PC-3 (cell line): ENCODE measurements at regions not wholly inside any gene's neighbourhood (a gene's known extent, or its start where the extent isn't known, plus 50 kb on each side); places are given as distances from the start of the nearest gene placed in this dataset.

Source experiments
- ATAC-seq: fragments of 200-7000 bp; cut with Tn5 transposase; 2 replicates; pipeline ENCODE4 v1.9.1; 2020; ENCODE audit warnings: mild to moderate bottlenecking, moderate library complexity
- BruUV-seq: library from RNA; stranded (reverse); fragments of 400-500 nt; replicated peaks from 2 replicates; lab custom pipeline; 2021; lab: Mats Ljungman, UMichigan
- CTCF ChIA-PET: fragments of 300-600 bp; sonication (Branson Sonifier 250); formaldehyde crosslinking; loops from one replicate; lab custom pipeline; 2022; ENCODE audit warnings: antibody characterized with exemption; lab: Charles Lee
- POLR2A ChIA-PET: fragments of 300-600 bp; sonication (Branson Sonifier 250); formaldehyde crosslinking; loops from one replicate; lab custom pipeline; 2022; ENCODE audit warnings: antibody characterized with exemption; ENCODE audit not compliant: unreplicated experiment; lab: Charles Lee
- DNase-seq: peaks from one replicate; pipeline ENCODE4 v3.0.0-alpha.2; 2015
- H2AFZ ChIP-seq: fragments of 300-600 bp; sonication (generic); 2 replicates; pipeline ENCODE4 v1.6.0; 2016; ENCODE audit warnings: antibody characterized with exemption, low read length
- H3F3A ChIP-seq: fragments of 300-600 bp; sonication (generic); one replicate; pipeline ENCODE4 v1.6.0; 2017; ENCODE audit warnings: antibody characterized with exemption, low read length, control low read depth, mild to moderate bottlenecking; ENCODE audit not compliant: unreplicated experiment
- H3K27ac ChIP-seq: fragments of 300-600 bp; sonication (generic); 2 replicates; pipeline ENCODE4 v1.5.1; 2016; ENCODE audit warnings: mild to moderate bottlenecking, low read length
- H3K27me3 ChIP-seq: fragments of 300-600 bp; sonication (generic); 2 replicates; pipeline ENCODE4 v1.6.1; 2016; ENCODE audit warnings: low read length, mixed read lengths
- H3K36me3 ChIP-seq: fragments of 300-600 bp; sonication (generic); 2 replicates; pipeline ENCODE4 v1.6.1; 2016; ENCODE audit warnings: low read depth, mixed run types, low read length, mixed read lengths
- H3K4me1 ChIP-seq: fragments of 300-600 bp; sonication (generic); 2 replicates; pipeline ENCODE4 v1.5.1; 2016; ENCODE audit warnings: low read length; ENCODE audit not compliant: insufficient read depth
- H3K4me2 ChIP-seq: fragments of 300-600 bp; sonication (generic); 2 replicates; pipeline ENCODE4 v1.6.0; 2016; ENCODE audit warnings: low read length
- H3K4me3 ChIP-seq: fragments of 300-600 bp; sonication (generic); 2 replicates; pipeline ENCODE4 v1.5.1; 2016; ENCODE audit warnings: mild to moderate bottlenecking, low read length, mixed read lengths
- H3K79me2 ChIP-seq: fragments of 300-600 bp; sonication (generic); 2 replicates; pipeline ENCODE4 v1.6.1; 2017; ENCODE audit warnings: low read length, mixed read lengths
- H3K9ac ChIP-seq: fragments of 300-600 bp; sonication (generic); 2 replicates; pipeline ENCODE4 v1.6.0; 2016; ENCODE audit warnings: mild to moderate bottlenecking, low read length
- H3K9me2 ChIP-seq: fragments of 300-600 bp; sonication (generic); replicated peaks from 2 replicates; pipeline ENCODE4 v1.6.1; 2016; ENCODE audit warnings: mixed run types, low read length, mixed read lengths
- H3K9me3 ChIP-seq: fragments of 300-600 bp; sonication (generic); 2 replicates; pipeline ENCODE4 v1.6.1; 2016; ENCODE audit warnings: low read length, mixed read lengths
- H4K20me1 ChIP-seq: fragments of 300-600 bp; sonication (generic); 2 replicates; pipeline ENCODE4 v1.6.1; 2016; ENCODE audit warnings: low read length, mixed read lengths
- CTCF ChIP-seq: fragments of 300-600 bp; sonication (generic); conservative IDR thresholded peaks from 2 replicates; pipeline ENCODE4 v1.5.1; 2017; ENCODE audit warnings: antibody characterized with exemption, low read depth, mild to moderate bottlenecking, low read length
- EZH2 ChIP-seq: fragments of 300-600 bp; sonication (generic); IDR thresholded peaks from one replicate; pipeline ENCODE4 v1.6.1; 2017; ENCODE audit warnings: antibody characterized with exemption, mild to moderate bottlenecking, low read length; ENCODE audit not compliant: unreplicated experiment
- EZH2phosphoT487 ChIP-seq: fragments of 300-600 bp; sonication (generic); IDR thresholded peaks from 2 replicates; pipeline ENCODE4 v1.6.1; 2018; ENCODE audit warnings: mild to moderate bottlenecking, antibody characterized with exemption, low read length, borderline replicate concordance
- intact Hi-C: fragments of 100-400 bp; cut with micrococcal nuclease; formaldehyde crosslinking; loops from 2 replicates; pipeline ENCODE4 v1.9.0; 2023

GRCh38 chr12:106001837-106002218 is 136.9 kb downstream of the NUAK1 start:
- no peak overlapping the region for H3K9ac ChIP-seq
- no TSS peak for BruUV-seq
- no peak overlapping the region for H2AFZ ChIP-seq
- H3K27ac ChIP-seq, result no peak overlapping the region
- no peaks in the 10 kb centered on the region for H3K27me3 ChIP-seq
- H3K79me2 ChIP-seq, result no peaks in the 10 kb centered on the region
- intact Hi-C loops, result no loop called here
- no peak for TF ChIP-seq EZH2
- no peak for ATAC-seq
- ChIA-PET CTCF (no interaction called here), POLR2A (no interaction called here)
- H3K9me2 ChIP-seq, result no peaks in the 10 kb centered on the region
- H3K4me3 ChIP-seq, result no peak overlapping the region
- peak; percentile 14 for DNase-seq
- no peak overlapping the region for H3K4me2 ChIP-seq
- H3K4me1 ChIP-seq, result peaks cover 29% of the 10 kb centered on the region
- H3K9me3 ChIP-seq, result no peaks in the 10 kb centered on the region
- H3K36me3 ChIP-seq, result no peaks in the 10 kb centered on the region
- H4K20me1 ChIP-seq, result no peaks in the 10 kb centered on the region
- no peaks in the 10 kb centered on the region for H3F3A ChIP-seq

- DNase-seq, result peak; percentile 78
- ChIA-PET CTCF (no interaction called here), POLR2A (no interaction called here)
- Histone ChIP-seq H3K9me2 (no peaks in the 10 kb centered on the region), H2AFZ (no peak overlapping the region), H4K20me1 (no peaks in the 10 kb centered on the region), H3K9me3 (no peaks in the 10 kb centered on the region), H3K79me2 (no peaks in the 10 kb centered on the region), H3K36me3 (no peaks in the 10 kb centered on the region), H3K27me3 (no peaks in the 10 kb centered on the region), H3K4me1 (peaks cover 29% of the 10 kb centered on the region), H3F3A (no peaks in the 10 kb centered on the region), H3K9ac (no peak overlapping the region), H3K27ac (peak overlapping the region; percentile 39), H3K4me3 (no peak overlapping the region), H3K4me2 (peak overlapping the region; percentile 58)
- no TSS peak for BruUV-seq
- intact Hi-C loops, result no loop called here
- no peak for TF ChIP-seq EZH2
- no peak for TF ChIP-seq CTCF
- no peak for TF ChIP-seq EZH2phosphoT487
- ATAC-seq, result peak; percentile 93
Measured at GRCh38 chr12:106003297-106003696, 135.5 kb downstream of the NUAK1 start.

- H2AFZ ChIP-seq, result no peak overlapping the region
- no peak overlapping the region for H3K4me3 ChIP-seq
- ATAC-seq (no peak), DNase-seq (no peak)
- H3F3A ChIP-seq, result no peaks in the 10 kb centered on the region
- no peak overlapping the region for H3K27ac ChIP-seq
- no peaks in the 10 kb centered on the region for H3K79me2 ChIP-seq
- no TSS peak for BruUV-seq
- H3K27me3 ChIP-seq, result no peaks in the 10 kb centered on the region
- no peaks in the 10 kb centered on the region for H3K36me3 ChIP-seq
- TF ChIP-seq EZH2 (no peak), EZH2phosphoT487 (no peak), CTCF (no peak)
- no peak overlapping the region for H3K9ac ChIP-seq
- POLR2A ChIA-PET, result no interaction called here
- H3K9me3 ChIP-seq, result no peaks in the 10 kb centered on the region
- H4K20me1 ChIP-seq, result no peaks in the 10 kb centered on the region
- intact Hi-C loops, result no loop called here
- CTCF ChIA-PET, result no interaction called here
- H3K9me2 ChIP-seq, result no peaks in the 10 kb centered on the region
- peaks cover 29% of the 10 kb centered on the region for H3K4me1 ChIP-seq
- no peak overlapping the region for H3K4me2 ChIP-seq
Measured at GRCh38 chr12:106004289-106004688, 134.5 kb downstream of the NUAK1 start.
